Osteoblast (primary cell): ENCODE measurements at regions not wholly inside any gene's neighbourhood (a gene's known extent, or its start where the extent isn't known, plus 50 kb on each side); places are given as distances from the start of the nearest gene placed in this dataset.

ENCODE experiments used
- DNase-seq: peaks from one replicate; pipeline ENCODE4 v3.0.0; 2011; ENCODE audit warnings: low spot score, mixed read lengths; ENCODE audit not compliant: insufficient read length; ENCODE audit errors: missing footprints
- H2AFZ ChIP-seq: 2 replicates; pipeline ENCODE4 v1.6.0; 2011; ENCODE audit warnings: mild to moderate bottlenecking, low read length
- H3K27ac ChIP-seq: 2 replicates; pipeline ENCODE4 v1.5.1; 2011; ENCODE audit warnings: mild to moderate bottlenecking, low read depth, low read length, moderate library complexity
- H3K27me3 ChIP-seq: 2 replicates; pipeline ENCODE4 v1.6.0; 2012; ENCODE audit warnings: mild to moderate bottlenecking, control low read depth, inconsistent platforms, low read length, moderate library complexity; ENCODE audit not compliant: insufficient read depth
- H3K36me3 ChIP-seq: 2 replicates; pipeline ENCODE4 v1.5.1; 2011; ENCODE audit warnings: mild to moderate bottlenecking, low read length, control low read depth, moderate library complexity; ENCODE audit not compliant: insufficient read depth
- H3K4me1 ChIP-seq: 2 replicates; pipeline ENCODE4 v1.5.1; 2011; ENCODE audit warnings: mild to moderate bottlenecking, low read length, control low read depth, moderate library complexity; ENCODE audit not compliant: insufficient read depth
- H3K4me2 ChIP-seq: 2 replicates; pipeline ENCODE4 v1.6.0; 2011; ENCODE audit warnings: mild to moderate bottlenecking, low read length; ENCODE audit not compliant: insufficient read depth
- H3K4me3 ChIP-seq: fragments of 200-600 bp; sonication (generic); 3 replicates; pipeline ENCODE4 v1.5.1; 2012; ENCODE audit warnings: mild to moderate bottlenecking, low read length, inconsistent platforms; ENCODE audit not compliant: insufficient read depth
- H3K79me2 ChIP-seq: 2 replicates; pipeline ENCODE4 v1.6.0; 2012; ENCODE audit warnings: mild to moderate bottlenecking, low read length, control low read depth, inconsistent platforms; ENCODE audit not compliant: insufficient read depth
- H3K9me3 ChIP-seq: 2 replicates; pipeline ENCODE4 v1.5.1; 2011; ENCODE audit warnings: low read depth, low read length, control low read depth
- H4K20me1 ChIP-seq: 2 replicates; pipeline ENCODE4 v1.6.0; 2012; ENCODE audit warnings: mild to moderate bottlenecking, low read length, control low read depth; ENCODE audit not compliant: insufficient read depth
- TF ChIP-seq, protein P1 (sequence below): IDR thresholded peaks from 2 replicates; pipeline ENCODE4 v1.5.1; 2011; ENCODE audit warnings: mild to moderate bottlenecking, low read depth, low read length, moderate library complexity; ENCODE audit errors: extremely low read depth

DNA sequence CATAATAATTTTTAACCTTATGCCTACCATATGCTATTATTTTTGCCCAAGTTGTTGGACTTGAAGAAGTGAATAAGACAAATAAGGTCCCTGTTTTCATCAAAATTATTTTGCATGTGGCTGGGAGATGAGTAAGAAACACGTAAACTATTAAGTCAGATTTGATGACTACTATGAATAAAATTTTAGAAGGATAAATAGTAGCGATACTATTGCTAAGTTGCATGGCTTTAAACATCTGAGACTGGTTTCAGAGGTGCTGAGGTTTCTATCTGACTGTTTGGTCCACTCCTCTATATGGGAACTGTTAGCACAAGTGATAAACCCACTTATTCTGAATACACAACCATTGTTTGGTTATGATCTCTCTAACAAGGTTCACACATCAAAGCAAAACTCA, 674.3 kb upstream of the MDGA2 start:
- Histone ChIP-seq H3K9me3 (peaks cover 3% of the 10 kb centered on the region), H3K36me3 (no peaks in the 10 kb centered on the region), H3K27me3 (no peaks in the 10 kb centered on the region), H3K4me2 (no peak overlapping the region), H3K4me3 (no peak overlapping the region), H4K20me1 (no peaks in the 10 kb centered on the region), H3K27ac (no peak overlapping the region), H3K4me1 (no peaks in the 10 kb centered on the region), H2AFZ (no peak overlapping the region), H3K79me2 (no peaks in the 10 kb centered on the region)
- TF ChIP-seq, protein P1, sequence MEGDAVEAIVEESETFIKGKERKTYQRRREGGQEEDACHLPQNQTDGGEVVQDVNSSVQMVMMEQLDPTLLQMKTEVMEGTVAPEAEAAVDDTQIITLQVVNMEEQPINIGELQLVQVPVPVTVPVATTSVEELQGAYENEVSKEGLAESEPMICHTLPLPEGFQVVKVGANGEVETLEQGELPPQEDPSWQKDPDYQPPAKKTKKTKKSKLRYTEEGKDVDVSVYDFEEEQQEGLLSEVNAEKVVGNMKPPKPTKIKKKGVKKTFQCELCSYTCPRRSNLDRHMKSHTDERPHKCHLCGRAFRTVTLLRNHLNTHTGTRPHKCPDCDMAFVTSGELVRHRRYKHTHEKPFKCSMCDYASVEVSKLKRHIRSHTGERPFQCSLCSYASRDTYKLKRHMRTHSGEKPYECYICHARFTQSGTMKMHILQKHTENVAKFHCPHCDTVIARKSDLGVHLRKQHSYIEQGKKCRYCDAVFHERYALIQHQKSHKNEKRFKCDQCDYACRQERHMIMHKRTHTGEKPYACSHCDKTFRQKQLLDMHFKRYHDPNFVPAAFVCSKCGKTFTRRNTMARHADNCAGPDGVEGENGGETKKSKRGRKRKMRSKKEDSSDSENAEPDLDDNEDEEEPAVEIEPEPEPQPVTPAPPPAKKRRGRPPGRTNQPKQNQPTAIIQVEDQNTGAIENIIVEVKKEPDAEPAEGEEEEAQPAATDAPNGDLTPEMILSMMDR: no peak
- DNase-seq: no peak

GRCh38 chr14:48341069-48341468, 665.7 kb upstream of the MDGA2 start:
- H4K20me1 ChIP-seq: no peaks in the 10 kb centered on the region
- H3K27me3 ChIP-seq: no peaks in the 10 kb centered on the region
- no peak overlapping the region for H3K27ac ChIP-seq
- H2AFZ ChIP-seq: no peak overlapping the region
- no peaks in the 10 kb centered on the region for H3K36me3 ChIP-seq
- no peak overlapping the region for H3K4me3 ChIP-seq
- H3K4me2 ChIP-seq: no peak overlapping the region
- H3K4me1 ChIP-seq: no peaks in the 10 kb centered on the region
- DNase-seq: no peak
- H3K79me2 ChIP-seq: no peaks in the 10 kb centered on the region
- peaks cover 3% of the 10 kb centered on the region for H3K9me3 ChIP-seq
- TF ChIP-seq, protein P1: no peak

GRCh38 chr14:48333221-48333920, 658.0 kb upstream of the MDGA2 start:
- H3K27ac ChIP-seq: no peak overlapping the region
- H3K4me1 ChIP-seq: no peaks in the 10 kb centered on the region
- no peak overlapping the region for H2AFZ ChIP-seq
- no peaks in the 10 kb centered on the region for H3K9me3 ChIP-seq
- H3K4me3 ChIP-seq: no peak overlapping the region
- no peaks in the 10 kb centered on the region for H3K36me3 ChIP-seq
- no peaks in the 10 kb centered on the region for H3K79me2 ChIP-seq
- H4K20me1 ChIP-seq: no peaks in the 10 kb centered on the region
- no peaks in the 10 kb centered on the region for H3K27me3 ChIP-seq
- no peak for DNase-seq
- TF ChIP-seq, protein P1: no peak
- H3K4me2 ChIP-seq: no peak overlapping the region

DNA sequence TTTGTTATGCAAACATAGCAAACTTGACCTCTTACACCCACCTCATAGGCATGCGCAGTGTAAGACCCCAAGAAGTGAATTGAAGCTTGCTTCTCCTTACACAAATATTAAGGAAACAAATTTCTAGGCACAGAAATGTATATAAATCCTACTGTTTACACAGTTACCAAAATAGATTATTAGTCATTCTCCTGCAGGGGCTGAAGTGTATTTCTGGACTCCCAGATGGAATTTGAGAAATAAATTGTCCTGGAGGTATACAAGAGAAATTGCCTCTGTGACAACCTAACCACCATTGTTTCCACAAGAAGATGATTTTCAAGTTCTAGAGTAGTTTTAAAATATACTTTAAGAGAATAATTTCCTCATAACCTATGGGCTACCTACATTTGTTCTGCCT, 656.0 kb upstream of the MDGA2 start:
- Histone ChIP-seq H2AFZ (no peak overlapping the region), H3K36me3 (no peaks in the 10 kb centered on the region), H3K27ac (no peak overlapping the region), H3K27me3 (no peaks in the 10 kb centered on the region), H3K4me3 (no peak overlapping the region), H4K20me1 (no peaks in the 10 kb centered on the region), H3K9me3 (no peaks in the 10 kb centered on the region), H3K79me2 (no peaks in the 10 kb centered on the region), H3K4me1 (no peaks in the 10 kb centered on the region), H3K4me2 (no peak overlapping the region)
- TF ChIP-seq, protein P1: no peak
- no peak for DNase-seq
